Neural progenitor cell (in vitro differentiated cells): ENCODE measurements at regions not wholly inside any gene's neighbourhood (a gene's known extent, or its start where the extent isn't known, plus 50 kb on each side); places are given as distances from the start of the nearest gene placed in this dataset.

Source experiments
- CTCF ChIP-seq: fragments of 200-600 bp; sonication (generic); IDR thresholded peaks from 2 replicates; pipeline ENCODE4 v1.5.1; 2017; ENCODE audit warnings: antibody characterized with exemption, mild to moderate bottlenecking
- EZH2 ChIP-seq: fragments of 200-600 bp; sonication (generic); IDR thresholded peaks from 2 replicates; pipeline ENCODE4 v1.6.1; 2017; ENCODE audit warnings: antibody characterized with exemption, mild to moderate bottlenecking, moderate library complexity

DNA sequence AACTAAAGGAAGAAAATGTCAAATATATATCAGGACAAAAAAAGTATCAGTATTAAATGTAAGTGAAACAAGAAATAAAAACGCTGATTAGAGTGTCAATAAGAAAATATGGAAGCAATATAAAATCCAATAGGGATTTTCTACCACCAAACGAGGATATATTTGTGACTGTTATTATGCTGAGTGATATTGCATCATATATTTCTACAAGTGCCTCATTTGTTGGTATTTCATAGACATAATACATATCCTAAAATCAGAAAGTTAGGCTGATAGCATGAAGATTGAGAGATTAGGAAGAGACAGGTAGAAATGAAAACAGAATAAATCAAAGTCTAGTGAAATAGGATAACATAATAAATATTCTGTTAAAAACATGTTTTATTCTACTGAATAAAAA is 429.2 kb upstream of the IRAK1BP1 start:
- TF ChIP-seq CTCF = no peak
- no peak for TF ChIP-seq EZH2
